UCSD-AML1 (cell line): ENCODE measurements at regions not wholly inside any gene's neighbourhood (a gene's known extent, or its start where the extent isn't known, plus 50 kb on each side); places are given as distances from the start of the nearest gene placed in this dataset.

Experiments
- DNase-seq: peaks from one replicate; lab custom pipeline; 2025; ENCODE audit not compliant: unreplicated experiment; lab: John Stamatoyannopoulos, UW

- DNase-seq: no peak
These were observed 195.3 kb downstream of the ARL4A start for GRCh38 chr7:12882710-12883109.

GRCh38 chr7:12884033-12884432 is 196.6 kb downstream of the ARL4A start:
- DNase-seq: no peak

DNA sequence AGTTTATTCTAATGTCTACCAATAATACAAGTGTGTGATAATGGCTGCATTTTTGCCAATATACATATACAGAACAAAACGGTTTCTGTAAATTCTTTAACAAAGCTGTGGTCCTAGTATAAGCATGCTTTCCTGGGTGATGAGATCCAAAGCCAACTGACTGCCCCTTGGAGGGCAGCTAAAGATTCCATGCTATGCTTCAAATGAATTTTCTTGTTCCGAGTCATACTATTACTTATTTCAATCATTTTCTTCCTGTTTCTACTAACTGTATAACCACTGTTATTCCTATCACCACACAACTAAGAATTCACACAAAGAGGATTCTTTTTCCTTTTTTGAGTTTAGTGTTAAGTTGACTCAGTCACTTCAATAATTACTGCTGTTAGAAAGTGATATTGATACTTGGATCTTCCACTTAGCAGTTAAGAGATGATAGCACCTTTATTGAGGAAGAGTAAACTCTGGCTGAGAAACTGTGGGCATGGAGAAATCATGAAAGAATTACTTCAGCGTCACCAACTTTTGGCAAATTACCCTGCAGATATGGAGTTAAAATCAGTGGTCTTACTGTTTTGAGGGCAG is 197.5 kb downstream of the ARL4A start:
- DNase-seq: no peak

DNA sequence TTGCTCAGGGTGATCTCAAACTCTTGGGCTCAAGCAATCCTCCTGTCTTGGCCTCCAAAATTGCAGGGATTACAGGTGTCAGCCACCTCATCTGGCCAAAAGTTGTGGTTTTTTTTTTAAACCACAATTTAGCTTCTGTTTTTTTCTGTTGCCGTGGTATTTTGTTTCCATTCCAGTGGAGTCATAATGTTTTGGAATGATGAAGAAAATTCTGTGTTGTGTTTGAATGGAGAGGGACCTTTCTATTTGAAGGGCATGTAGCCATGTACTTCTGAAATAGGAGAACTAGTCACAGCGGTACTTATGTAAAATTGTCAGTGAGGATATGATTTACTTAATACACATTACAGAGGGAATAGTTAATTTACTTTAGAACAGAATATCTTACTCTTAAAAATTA is 201.3 kb downstream of the ARL4A start:
- DNase-seq: no peak

- no peak for DNase-seq
These were observed 202.0 kb downstream of the ARL4A start for GRCh38 chr7:12889391-12889790.

GRCh38 chr7:12890586-12890985 is 203.2 kb downstream of the ARL4A start:
- DNase-seq: no peak

- DNase-seq: no peak
These were observed 205.9 kb downstream of the ARL4A start for GRCh38 chr7:12893292-12893691.

- DNase-seq: no peak
These were observed 207.9 kb downstream of the ARL4A start for GRCh38 chr7:12895296-12895695.

GRCh38 chr7:12896316-12896715 is 208.9 kb downstream of the ARL4A start:
- DNase-seq: no peak

- DNase-seq: no peak
These were observed 210.6 kb downstream of the ARL4A start for GRCh38 chr7:12898004-12898403.

GRCh38 chr7:12898620-12899019 is 211.2 kb downstream of the ARL4A start:
- no peak for DNase-seq

- DNase-seq: no peak
These were observed 218.2 kb downstream of the ARL4A start for GRCh38 chr7:12905671-12906070.

- DNase-seq: no peak
These were observed 220.3 kb downstream of the ARL4A start for GRCh38 chr7:12907774-12908173.

DNA sequence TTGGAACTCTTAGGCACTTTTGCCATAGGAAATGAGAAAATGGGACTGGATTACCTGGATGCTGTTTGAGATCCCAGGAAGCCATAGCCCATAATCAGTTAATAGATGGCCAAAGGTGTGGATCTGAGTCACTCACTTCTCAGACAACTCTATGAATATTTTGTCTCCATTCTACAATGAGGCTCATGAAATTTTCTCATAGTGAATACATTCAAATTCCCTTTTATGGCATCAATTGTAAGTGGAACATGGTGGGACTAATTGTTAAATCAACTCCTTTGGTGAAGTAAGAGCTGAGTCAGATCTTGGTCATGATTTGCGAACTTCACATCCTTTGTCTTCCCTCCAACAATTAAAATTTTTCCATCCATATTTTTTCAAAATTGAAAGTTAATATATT is 222.1 kb downstream of the ARL4A start:
- no peak for DNase-seq

GRCh38 chr7:12911053-12911452 is 223.6 kb downstream of the ARL4A start:
- DNase-seq: no peak

- DNase-seq: no peak
These were observed 225.6 kb downstream of the ARL4A start for GRCh38 chr7:12913002-12913401.

DNA sequence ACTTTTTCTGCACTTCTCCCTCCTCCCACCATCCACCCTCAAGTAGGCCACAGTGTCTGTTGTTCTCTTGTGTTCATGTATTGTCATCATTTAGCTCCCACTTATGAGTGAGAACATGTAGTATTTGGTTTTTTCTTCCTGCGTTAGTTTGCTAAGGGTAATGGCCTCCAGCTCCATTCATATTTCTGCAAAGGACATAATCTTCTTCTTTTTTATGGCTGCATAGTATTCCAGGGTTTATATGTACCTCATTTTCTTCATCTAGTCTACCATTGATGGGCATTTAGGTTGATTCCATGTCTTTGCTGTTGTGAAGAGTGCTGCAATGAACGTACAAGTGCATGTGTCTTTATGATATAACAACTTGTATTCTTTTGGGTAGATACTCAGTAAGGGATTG is 230.4 kb downstream of the ARL4A start:
- no peak for DNase-seq

DNA sequence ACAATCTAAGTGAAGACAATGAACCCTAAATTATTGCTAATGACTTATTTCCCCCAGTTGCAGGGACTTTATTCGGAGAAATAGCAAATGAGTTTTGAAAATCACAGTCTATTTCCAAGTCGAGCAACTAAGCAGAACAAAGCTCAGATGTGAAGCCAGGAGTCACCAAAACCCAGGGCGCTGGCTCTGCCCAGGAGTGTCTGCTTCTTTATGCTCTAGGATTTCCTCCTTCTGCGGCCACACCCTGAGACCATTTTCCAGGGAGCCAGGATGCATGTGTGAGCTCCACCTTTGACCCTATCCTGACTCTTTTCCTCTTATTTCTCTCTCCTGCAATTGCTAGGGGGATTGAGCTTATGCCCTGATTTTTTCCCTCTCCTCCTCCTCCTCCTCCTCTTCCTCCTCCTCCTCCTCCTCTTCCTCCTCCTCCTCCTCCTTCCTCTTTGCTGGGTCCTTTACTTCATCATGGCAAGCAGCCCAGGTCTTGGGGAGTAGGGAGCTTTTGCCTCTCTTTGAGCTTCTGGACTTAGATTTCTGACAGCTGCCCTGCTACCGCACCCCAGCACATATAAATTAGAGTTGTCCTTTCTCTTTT is 234.4 kb downstream of the ARL4A start:
- DNase-seq: no peak

DNA sequence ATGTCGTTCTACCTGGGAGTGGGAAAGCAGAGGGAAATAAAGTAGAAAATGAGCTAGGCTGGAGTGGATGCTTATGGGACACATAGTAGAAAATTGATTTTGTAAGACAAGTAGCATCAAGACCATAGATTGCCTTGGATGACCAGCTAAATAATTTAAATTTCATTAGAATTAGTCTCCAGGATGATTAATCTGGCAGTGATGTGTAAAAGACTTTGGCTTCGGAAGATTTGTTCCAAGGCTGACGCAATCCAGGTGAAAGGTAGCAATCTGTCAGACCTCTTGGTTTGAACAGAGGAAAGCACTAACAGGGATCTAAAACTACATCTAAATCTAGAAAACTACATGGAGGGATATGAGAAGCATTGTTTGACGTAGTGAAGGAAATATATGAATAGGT is 236.5 kb downstream of the ARL4A start:
- DNase-seq: no peak

DNA sequence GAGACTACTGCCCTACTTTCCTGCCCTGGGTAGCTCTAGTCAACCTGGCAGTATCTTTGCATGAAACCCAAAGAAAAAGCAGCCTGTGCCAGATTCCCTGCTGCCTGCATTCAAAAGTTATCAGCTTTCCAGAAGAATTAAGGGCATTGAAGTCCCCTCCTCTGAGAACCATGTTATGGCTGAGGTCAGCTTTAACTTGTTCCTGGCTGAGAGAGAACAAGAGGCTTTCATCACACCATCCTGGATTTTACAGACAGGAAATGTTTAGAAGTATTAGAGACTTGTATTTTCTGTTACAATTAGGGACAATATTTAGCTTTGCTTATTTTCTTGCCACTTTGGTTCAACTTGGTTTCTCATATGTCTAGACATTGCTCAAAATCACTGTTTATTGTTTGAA is 238.8 kb downstream of the ARL4A start:
- no peak for DNase-seq

- no peak for DNase-seq
These were observed 240.4 kb downstream of the ARL4A start for GRCh38 chr7:12927635-12928434.

GRCh38 chr7:12929476-12930140 is 242.2 kb downstream of the ARL4A start:
- DNase-seq: no peak
